GM10248 (cell line): ENCODE measurements at regions not wholly inside any gene's neighbourhood (a gene's known extent, or its start where the extent isn't known, plus 50 kb on each side); places are given as distances from the start of the nearest gene placed in this dataset.

Experiments used
- CTCF ChIA-PET: fragments of 300-600 bp; sonication (Branson Sonifier 250); formaldehyde crosslinking; extraction: SDS; loops from one replicate; lab custom pipeline; 2021; ENCODE audit warnings: antibody characterized with exemption; lab: Yijun Ruan, JAX
- POLR2A ChIA-PET: fragments of 350-650 bp; sonication (Branson Sonifier 250); formaldehyde crosslinking; extraction: SDS; loops from one replicate; lab custom pipeline; 2020; ENCODE audit warnings: antibody characterized with exemption; lab: Yijun Ruan, JAX
- DNase-seq: peaks from one replicate; pipeline ENCODE4 v3.0.0; 2012; ENCODE audit errors: extremely low spot score
- TF ChIP-seq, protein P1 (sequence below): IDR thresholded peaks from 2 replicates; pipeline ENCODE4 v1.5.1; 2012; ENCODE audit warnings: mild to moderate bottlenecking, low read depth; ENCODE audit errors: extremely low read depth, missing control alignments, control extremely low read depth

DNA sequence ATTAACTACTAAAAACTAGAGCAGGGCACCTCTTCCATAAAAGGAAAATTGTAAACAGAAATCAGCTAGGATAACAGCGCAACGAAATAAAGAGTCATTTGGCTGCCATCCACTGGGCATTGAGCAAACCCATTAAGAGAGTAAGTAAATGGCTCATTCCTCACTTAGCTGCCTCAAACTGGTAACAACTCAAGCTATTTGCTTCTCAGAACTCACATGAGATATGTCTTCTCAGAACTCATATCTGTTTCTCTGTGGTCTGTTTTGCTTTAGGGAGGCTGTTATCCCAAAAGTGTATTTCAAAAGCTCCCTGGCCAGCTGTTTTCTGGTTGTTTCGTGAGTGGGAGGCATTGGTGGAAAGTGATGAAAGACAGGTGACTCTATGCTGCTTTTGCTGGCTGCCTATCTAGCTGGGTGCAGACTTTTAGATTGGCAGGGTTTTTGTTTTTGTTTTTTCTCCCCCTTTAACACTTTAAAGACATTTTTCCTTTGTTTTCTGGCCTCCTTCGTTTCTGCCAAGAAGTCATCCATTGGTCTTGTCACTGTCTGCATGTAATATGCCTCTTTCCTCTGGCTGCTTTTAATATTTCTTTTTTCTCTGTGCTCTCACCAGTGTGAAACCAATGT, 269.2 kb upstream of the RGS18 start:
- DNase-seq = no peak
- TF ChIP-seq, protein P1, sequence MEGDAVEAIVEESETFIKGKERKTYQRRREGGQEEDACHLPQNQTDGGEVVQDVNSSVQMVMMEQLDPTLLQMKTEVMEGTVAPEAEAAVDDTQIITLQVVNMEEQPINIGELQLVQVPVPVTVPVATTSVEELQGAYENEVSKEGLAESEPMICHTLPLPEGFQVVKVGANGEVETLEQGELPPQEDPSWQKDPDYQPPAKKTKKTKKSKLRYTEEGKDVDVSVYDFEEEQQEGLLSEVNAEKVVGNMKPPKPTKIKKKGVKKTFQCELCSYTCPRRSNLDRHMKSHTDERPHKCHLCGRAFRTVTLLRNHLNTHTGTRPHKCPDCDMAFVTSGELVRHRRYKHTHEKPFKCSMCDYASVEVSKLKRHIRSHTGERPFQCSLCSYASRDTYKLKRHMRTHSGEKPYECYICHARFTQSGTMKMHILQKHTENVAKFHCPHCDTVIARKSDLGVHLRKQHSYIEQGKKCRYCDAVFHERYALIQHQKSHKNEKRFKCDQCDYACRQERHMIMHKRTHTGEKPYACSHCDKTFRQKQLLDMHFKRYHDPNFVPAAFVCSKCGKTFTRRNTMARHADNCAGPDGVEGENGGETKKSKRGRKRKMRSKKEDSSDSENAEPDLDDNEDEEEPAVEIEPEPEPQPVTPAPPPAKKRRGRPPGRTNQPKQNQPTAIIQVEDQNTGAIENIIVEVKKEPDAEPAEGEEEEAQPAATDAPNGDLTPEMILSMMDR = no peak
- ChIA-PET POLR2A (no interaction called here), CTCF (interaction anchor here (1.0 to 1.4 kb wide), 3 partner anchors 8 to 950 kb away, joined by 3 read pairs; no protein-coding TSS in a partner anchor)

DNA sequence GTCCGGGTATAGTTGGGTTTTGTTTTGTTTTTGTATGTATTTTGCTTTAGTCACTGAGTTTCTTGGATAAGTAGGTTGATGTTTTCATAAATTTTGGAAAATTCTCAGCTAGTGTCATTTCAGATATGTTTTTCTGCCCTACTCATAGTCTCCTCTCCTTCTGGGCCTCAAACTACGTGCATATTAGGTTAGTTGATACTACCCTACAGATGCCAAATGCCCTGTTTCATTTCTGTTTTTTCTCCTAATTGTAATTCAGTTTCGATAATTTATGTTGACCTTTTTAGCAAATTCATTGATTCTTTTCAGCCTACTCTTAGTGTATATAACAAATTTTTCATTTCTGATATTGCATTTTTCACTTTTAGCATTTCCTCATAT, 268.6 kb upstream of the RGS18 start:
- no peak for DNase-seq
- CTCF ChIA-PET = no interaction called here
- POLR2A ChIA-PET = no interaction called here
- TF ChIP-seq, protein P1 = no peak

DNA sequence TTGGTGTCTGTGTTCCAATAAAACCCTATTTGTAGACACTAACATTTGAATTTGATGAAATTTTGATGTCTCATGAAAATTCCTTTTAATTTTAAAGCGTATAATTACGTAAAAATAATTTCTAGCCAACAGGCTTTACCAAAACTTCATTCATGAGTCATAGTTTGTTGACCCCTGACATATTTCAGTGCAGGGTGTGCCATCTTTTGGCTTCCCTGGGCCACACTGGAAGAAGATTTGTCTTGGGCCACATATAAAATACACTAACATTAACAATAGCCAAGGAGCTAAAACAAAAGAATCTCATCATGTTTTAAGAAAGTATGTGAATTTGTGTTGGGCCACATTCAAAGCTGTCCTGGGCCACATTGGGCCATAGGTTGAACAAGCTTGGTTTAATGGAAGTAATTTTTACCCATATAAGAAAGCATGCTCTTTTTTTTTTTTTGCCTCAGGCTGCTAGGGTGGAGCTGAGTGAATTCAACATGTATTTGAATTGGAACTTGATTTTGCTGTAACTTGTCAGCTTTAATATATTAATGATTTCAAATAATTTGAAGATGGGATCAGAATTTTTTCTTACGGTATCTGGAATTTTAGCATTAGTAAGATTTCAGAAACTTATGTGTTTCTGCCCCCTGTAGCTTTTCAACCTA, 267.7 kb upstream of the RGS18 start:
- ChIA-PET POLR2A (no interaction called here), CTCF (no interaction called here)
- DNase-seq = no peak
- TF ChIP-seq, protein P1 = no peak

DNA sequence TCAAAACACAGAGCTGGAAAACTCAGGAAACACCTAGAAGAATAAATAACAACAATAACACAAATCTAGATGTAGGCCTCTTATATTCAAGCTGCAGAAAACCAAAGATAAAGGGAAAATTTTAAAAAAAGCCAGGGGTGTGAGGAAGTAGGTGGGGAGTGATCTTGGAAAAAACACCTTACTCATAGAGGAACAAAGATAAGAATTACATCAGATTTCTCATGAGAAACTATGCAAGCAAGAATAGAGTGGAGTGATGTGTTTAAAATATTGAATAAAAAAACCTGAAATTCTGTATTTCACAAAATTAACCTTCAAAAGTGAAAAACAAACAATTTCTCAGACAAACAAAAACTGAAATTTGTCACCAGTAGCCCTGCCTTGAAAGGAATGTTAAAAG, 265.5 kb upstream of the RGS18 start:
- POLR2A ChIA-PET = no interaction called here
- CTCF ChIA-PET = interaction anchor here (1.3 kb wide), 1 partner anchor 27 kb away, joined by 3 read pairs; no protein-coding TSS in a partner anchor
- TF ChIP-seq, protein P1 = no peak
- DNase-seq = no peak

DNA sequence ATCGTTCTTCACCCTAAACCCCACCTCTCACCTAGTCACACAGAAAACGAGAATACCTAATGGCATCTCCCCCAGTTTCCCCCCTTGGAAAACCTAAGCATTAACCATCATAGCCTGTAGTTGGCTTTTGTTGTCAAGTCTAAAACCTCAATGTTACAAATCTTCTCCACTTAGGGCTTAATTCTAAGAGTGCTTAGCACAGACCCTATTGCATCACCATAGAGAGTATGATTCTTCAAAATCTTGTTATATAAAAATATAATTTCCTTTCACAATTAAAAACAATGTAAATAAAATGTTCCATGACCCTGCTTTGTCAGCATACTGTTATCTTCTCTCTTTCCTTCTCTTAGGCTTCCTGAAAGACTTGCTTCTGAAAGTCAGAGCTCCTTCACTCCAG, 263.2 kb upstream of the RGS18 start:
- ChIA-PET CTCF (no interaction called here), POLR2A (no interaction called here)
- TF ChIP-seq, protein P1 = no peak
- no peak for DNase-seq

DNA sequence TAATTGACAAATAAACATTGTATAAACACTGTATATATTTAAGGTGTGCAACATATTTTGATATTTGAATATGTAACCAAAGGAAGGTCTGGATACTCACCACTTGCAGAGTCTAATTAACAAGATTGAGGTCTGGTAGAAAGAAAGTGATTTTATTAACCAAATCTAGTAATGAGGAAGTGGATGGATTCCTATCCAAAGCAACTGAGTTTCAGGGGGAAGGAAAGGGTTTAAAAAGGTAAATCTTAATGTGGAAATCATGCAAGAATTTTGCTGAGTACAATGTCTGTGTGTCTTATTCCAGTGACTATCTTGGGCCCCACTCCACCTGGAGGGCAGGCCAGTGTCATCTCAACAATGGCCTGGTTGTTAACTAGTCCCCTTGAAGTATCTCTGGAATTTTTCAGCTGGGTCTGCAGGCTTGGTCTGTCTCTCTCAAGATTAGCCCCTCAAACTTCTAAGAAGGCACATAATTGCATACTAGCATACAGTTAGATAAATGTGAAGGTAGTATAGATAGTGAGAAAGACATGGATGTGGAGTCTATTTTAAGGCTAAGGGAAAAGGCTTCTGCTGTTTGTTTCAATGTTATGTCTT, 262.7 kb upstream of the RGS18 start:
- POLR2A ChIA-PET = no interaction called here
- TF ChIP-seq, protein P1 = no peak
- no peak for DNase-seq
- CTCF ChIA-PET = no interaction called here
